ENCODE measurements at regions not wholly inside any gene's neighbourhood (a gene's known extent, or its start where the extent isn't known, plus 50 kb on each side); places are given as distances from the start of the nearest gene placed in this dataset.

GRCh38 chr16:6993544-6993943 lies 339.1 kb upstream of the RBFOX1 start:
- no peak for DNase-seq

- DNase-seq: no peak
Measured at GRCh38 chr16:6988846-6989245, 343.8 kb upstream of the RBFOX1 start.

- DNase-seq: no peak
Measured at GRCh38 chr16:6977916-6978315, 354.7 kb upstream of the RBFOX1 start.

- DNase-seq: no peak
Measured at GRCh38 chr16:6977291-6977690, 355.4 kb upstream of the RBFOX1 start.

GRCh38 chr16:6976716-6977115 lies 355.9 kb upstream of the RBFOX1 start:
- DNase-seq: no peak

GRCh38 chr16:6970171-6970857 lies 362.3 kb upstream of the RBFOX1 start:
- DNase-seq: no peak

- DNase-seq: no peak
Measured at GRCh38 chr16:6969594-6969993, 363.1 kb upstream of the RBFOX1 start.

GRCh38 chr16:6967796-6968320 lies 364.8 kb upstream of the RBFOX1 start:
- no peak for DNase-seq

GRCh38 chr16:6966925-6967324 lies 365.7 kb upstream of the RBFOX1 start:
- no peak for DNase-seq

- no peak for DNase-seq
Measured at GRCh38 chr16:6964679-6965078, 368.0 kb upstream of the RBFOX1 start.

- DNase-seq: no peak
Measured at GRCh38 chr16:6961704-6962103, 370.9 kb upstream of the RBFOX1 start.

GRCh38 chr16:6958184-6958583 lies 374.5 kb upstream of the RBFOX1 start:
- DNase-seq: no peak

- no peak for DNase-seq
Measured at GRCh38 chr16:6957681-6958080, 375.0 kb upstream of the RBFOX1 start.

GRCh38 chr16:6956511-6956910 lies 376.1 kb upstream of the RBFOX1 start:
- DNase-seq: no peak

- DNase-seq: no peak
Measured at GRCh38 chr16:6955303-6955702, 377.3 kb upstream of the RBFOX1 start.

- DNase-seq: no peak
Measured at GRCh38 chr16:6949240-6949639, 383.4 kb upstream of the RBFOX1 start.

- DNase-seq: no peak
Measured at GRCh38 chr16:6947291-6947690, 385.4 kb upstream of the RBFOX1 start.

- DNase-seq: no peak
Measured at GRCh38 chr16:6946802-6947201, 385.8 kb upstream of the RBFOX1 start.

- no peak for DNase-seq
Measured at GRCh38 chr16:6946106-6946505, 386.5 kb upstream of the RBFOX1 start.

- no peak for DNase-seq
Measured at GRCh38 chr16:6940968-6941367, 391.7 kb upstream of the RBFOX1 start.

GRCh38 chr16:6937641-6938040 lies 395.0 kb upstream of the RBFOX1 start:
- no peak for DNase-seq

GRCh38 chr16:6932871-6933385 lies 399.7 kb upstream of the RBFOX1 start:
- no peak for DNase-seq

GRCh38 chr16:6929868-6930267 lies 402.8 kb upstream of the RBFOX1 start:
- no peak for DNase-seq

GRCh38 chr16:6926762-6927161 lies 405.9 kb upstream of the RBFOX1 start:
- no peak for DNase-seq

GRCh38 chr16:6926341-6926740 lies 406.3 kb upstream of the RBFOX1 start:
- DNase-seq: no peak

Data from midbrain (tissue), 1 donor.